NCI-H82 treated with DMSO at 0.1 percent for 48 hours (cell line): ENCODE measurements at regions not wholly inside any gene's neighbourhood (a gene's known extent, or its start where the extent isn't known, plus 50 kb on each side); places are given as distances from the start of the nearest gene placed in this dataset.
"Not testable (repeated sequence)": the region's sequence is repeated elsewhere in the genome, so short reads cannot be mapped to it uniquely, and the experiment has no call there.

Experiments
- DNase-seq: peaks from one replicate; lab custom pipeline; 2025; ENCODE audit not compliant: unreplicated experiment; lab: John Stamatoyannopoulos, UW

- DNase-seq = no peak
These were observed 302.1 kb upstream of the FBXO33 start for GRCh38 chr14:39734306-39734705.

- DNase-seq = no peak
These were observed 301.5 kb upstream of the FBXO33 start for GRCh38 chr14:39733741-39734140.

GRCh38 chr14:39731912-39732311, 299.7 kb upstream of the FBXO33 start:
- no peak for DNase-seq

GRCh38 chr14:39726563-39726962, 294.3 kb upstream of the FBXO33 start:
- DNase-seq = no peak

- no peak for DNase-seq
These were observed 290.5 kb upstream of the FBXO33 start for GRCh38 chr14:39722547-39723273.

GRCh38 chr14:39716987-39717570, 284.8 kb upstream of the FBXO33 start:
- no peak for DNase-seq

GRCh38 chr14:39712293-39712999, 280.2 kb upstream of the FBXO33 start:
- no peak for DNase-seq

GRCh38 chr14:39704594-39704993, 272.4 kb upstream of the FBXO33 start:
- no peak for DNase-seq

GRCh38 chr14:39694341-39694740, 262.1 kb upstream of the FBXO33 start:
- no peak for DNase-seq

GRCh38 chr14:39683691-39684260, 251.5 kb upstream of the FBXO33 start:
- DNase-seq = no peak

GRCh38 chr14:39682582-39682981, 250.3 kb upstream of the FBXO33 start:
- DNase-seq = no peak

GRCh38 chr14:39681782-39682399, 249.7 kb upstream of the FBXO33 start:
- no peak for DNase-seq

GRCh38 chr14:39680777-39681176, 248.5 kb upstream of the FBXO33 start:
- DNase-seq = no peak

GRCh38 chr14:39673734-39674133, 241.5 kb upstream of the FBXO33 start:
- no peak for DNase-seq

- DNase-seq = no peak
These were observed 241.1 kb upstream of the FBXO33 start for GRCh38 chr14:39673270-39673711.

GRCh38 chr14:39668449-39668848, 236.2 kb upstream of the FBXO33 start:
- DNase-seq = no peak

- no peak for DNase-seq
These were observed 234.2 kb upstream of the FBXO33 start for GRCh38 chr14:39666386-39666785.

GRCh38 chr14:39665075-39665475, 232.8 kb upstream of the FBXO33 start:
- DNase-seq = no peak

- no peak for DNase-seq
These were observed 232.4 kb upstream of the FBXO33 start for GRCh38 chr14:39664646-39665045.

- no peak for DNase-seq
These were observed 209.0 kb upstream of the FBXO33 start for GRCh38 chr14:39641224-39641623.

- DNase-seq = not testable (repeated sequence)
These were observed 206.8 kb upstream of the FBXO33 start for GRCh38 chr14:39639009-39639408.
